ENCODE measurements at regions not wholly inside any gene's neighbourhood (a gene's known extent, or its start where the extent isn't known, plus 50 kb on each side); places are given as distances from the start of the nearest gene placed in this dataset.

- Mint-ChIP-seq H3K27ac (no peak overlapping the region), H3K4me1 (no peaks in the 10 kb centered on the region), H3K9me3 (ENCODE audit: insufficient read depth) (no peaks in the 10 kb centered on the region), H3K27me3 (peaks cover 35% of the 10 kb centered on the region), H3K4me3 (no peak overlapping the region)
- no peak overlapping the region for H3K27ac ChIP-seq (ENCODE audit: low read length in 2 of 2)
- ATAC-seq (ENCODE audit: low read depth) (no peak), DNase-seq (no peak)
- intact Hi-C loops (cut with micrococcal nuclease): no loop called here
- no peak overlapping the region for H2AFZ ChIP-seq (ENCODE audit: insufficient read depth, low read depth, low read length, poor library complexity, severe bottlenecking)
- H3K4me3 ChIP-seq (ENCODE audit: control extremely low read depth in 1 of 5, extremely low read depth in 1 of 5, insufficient read depth in 1 of 5, low read depth in 2 of 5, low read length in 4 of 5): no peak overlapping the region
- H3K9ac ChIP-seq (ENCODE audit: low read length): no peak overlapping the region
- H3K4me1 ChIP-seq (ENCODE audit: control insufficient read depth in 2 of 2, insufficient read depth in 2 of 2, low read length in 2 of 2): no peaks in the 10 kb centered on the region
- peaks cover 0 to 7% (median 3%) of the 10 kb centered on the region in 4 experiments for H3K27me3 ChIP-seq (replicated peaks in 1 of 4; ENCODE audit: control extremely low read depth in 1 of 4, control insufficient read depth in 3 of 4, insufficient read depth in 4 of 4, low read length in 3 of 4)
- no peaks in the 10 kb centered on the region for H3K9me3 ChIP-seq (ENCODE audit: control extremely low read depth in 1 of 3, control insufficient read depth in 2 of 3, insufficient read depth in 1 of 3, low read length in 2 of 3)
- no peaks in the 10 kb centered on the region for H3K36me3 ChIP-seq (replicated peaks in 1 of 2; ENCODE audit: control extremely low read depth in 1 of 2, control insufficient read depth in 1 of 2, extremely low read depth in 1 of 2, insufficient read depth in 2 of 2, low read length in 1 of 2)
- ChIA-PET POLR2A (no interaction called here), CTCF (no interaction called here)
- no peak for TF ChIP-seq EZH2 (IDR thresholded peaks at IDR 0.05; ENCODE audit: borderline replicate concordance, insufficient read depth, low read depth, low read length, poor library complexity, severe bottlenecking)
- no peak for TF ChIP-seq CTCF (IDR thresholded peaks at IDR 0.05)
- no peaks in the 10 kb centered on the region for H3K79me2 ChIP-seq (ENCODE audit: control insufficient read depth, insufficient read depth, low read length)
- 83% methylated on average over 3 of the region's 4 CpGs for WGBS (ENCODE audit: insufficient coverage)
- no peak overlapping the region for H3K4me2 ChIP-seq (replicated peaks; ENCODE audit: low read depth, low read length, poor library complexity, severe bottlenecking)
- no peaks in the 10 kb centered on the region for H4K20me1 ChIP-seq (ENCODE audit: control insufficient read depth, insufficient read depth, low read length, poor library complexity, severe bottlenecking)
Measured at GRCh38 chr3:150116196-150116595, 145.5 kb upstream of the PFN2 start.

- H3K4me3 ChIP-seq (ENCODE audit: control extremely low read depth in 1 of 5, extremely low read depth in 1 of 5, insufficient read depth in 1 of 5, low read depth in 2 of 5, low read length in 4 of 5): no peak overlapping the region
- H4K20me1 ChIP-seq (ENCODE audit: control insufficient read depth, insufficient read depth, low read length, poor library complexity, severe bottlenecking): no peaks in the 10 kb centered on the region
- H3K4me2 ChIP-seq (replicated peaks; ENCODE audit: low read depth, low read length, poor library complexity, severe bottlenecking): no peak overlapping the region
- H3K36me3 ChIP-seq (replicated peaks in 1 of 2; ENCODE audit: control extremely low read depth in 1 of 2, control insufficient read depth in 1 of 2, extremely low read depth in 1 of 2, insufficient read depth in 2 of 2, low read length in 1 of 2): no peaks in the 10 kb centered on the region
- H3K9ac ChIP-seq (ENCODE audit: low read length): no peak overlapping the region
- H3K4me3 Mint-ChIP-seq: no peak overlapping the region
- ATAC-seq (ENCODE audit: low read depth) (no peak), DNase-seq (no peak)
- H3K4me1 ChIP-seq (ENCODE audit: control insufficient read depth in 2 of 2, insufficient read depth in 2 of 2, low read length in 2 of 2): no peaks in the 10 kb centered on the region
- peaks cover 0 to 7% (median 3%) of the 10 kb centered on the region in 4 experiments for H3K27me3 ChIP-seq (replicated peaks in 1 of 4; ENCODE audit: control extremely low read depth in 1 of 4, control insufficient read depth in 3 of 4, insufficient read depth in 4 of 4, low read length in 3 of 4)
- intact Hi-C loops (cut with micrococcal nuclease): no loop called here
- H3K27ac Mint-ChIP-seq: no peak overlapping the region
- no peaks in the 10 kb centered on the region for H3K4me1 Mint-ChIP-seq
- no peaks in the 10 kb centered on the region for H3K9me3 ChIP-seq (ENCODE audit: control extremely low read depth in 1 of 3, control insufficient read depth in 2 of 3, insufficient read depth in 1 of 3, low read length in 2 of 3)
- TF ChIP-seq CTCF (IDR thresholded peaks at IDR 0.05) (no peak), EZH2 (IDR thresholded peaks at IDR 0.05; ENCODE audit: borderline replicate concordance, insufficient read depth, low read depth, low read length, poor library complexity, severe bottlenecking) (no peak)
- POLR2A ChIA-PET: no interaction called here
- H3K27me3 Mint-ChIP-seq: peaks cover 31% of the 10 kb centered on the region
- no CpG with 5 or more reads among the region's 3 CpGs for WGBS (ENCODE audit: insufficient coverage)
- no peak overlapping the region for H2AFZ ChIP-seq (ENCODE audit: insufficient read depth, low read depth, low read length, poor library complexity, severe bottlenecking)
- H3K9me3 Mint-ChIP-seq (ENCODE audit: insufficient read depth): no peaks in the 10 kb centered on the region
- no peak overlapping the region for H3K27ac ChIP-seq (ENCODE audit: low read length in 2 of 2)
- CTCF ChIA-PET: no interaction called here
- H3K79me2 ChIP-seq (ENCODE audit: control insufficient read depth, insufficient read depth, low read length): no peaks in the 10 kb centered on the region
Measured at GRCh38 chr3:150114873-150115540, 144.3 kb upstream of the PFN2 start.
